Vagina (tissue), 2 donors: ENCODE measurements at regions not wholly inside any gene's neighbourhood (a gene's known extent, or its start where the extent isn't known, plus 50 kb on each side); places are given as distances from the start of the nearest gene placed in this dataset.

Source experiments
- CTCF ChIP-seq, 3 experiments: fragments of 450-650 bp in 2 of 3; fragments of 200-600 bp in 1 of 3; sonication (generic) in 1 of 3; IDR thresholded peaks; one replicate each; pipeline ENCODE4 v1.5.1; 2017 to 2019; ENCODE audit warnings: antibody characterized with exemption in 3 of 3, mild to moderate bottlenecking in 2 of 3, moderate library complexity in 2 of 3
- POLR2A ChIP-seq, 2 donors: fragments of 450-650 bp; IDR thresholded peaks; one replicate each; pipeline ENCODE4 v1.6.1; 2017; ENCODE audit warnings: antibody characterized with exemption in 2 of 2, mild to moderate bottlenecking in 2 of 2, moderate library complexity in 2 of 2

DNA sequence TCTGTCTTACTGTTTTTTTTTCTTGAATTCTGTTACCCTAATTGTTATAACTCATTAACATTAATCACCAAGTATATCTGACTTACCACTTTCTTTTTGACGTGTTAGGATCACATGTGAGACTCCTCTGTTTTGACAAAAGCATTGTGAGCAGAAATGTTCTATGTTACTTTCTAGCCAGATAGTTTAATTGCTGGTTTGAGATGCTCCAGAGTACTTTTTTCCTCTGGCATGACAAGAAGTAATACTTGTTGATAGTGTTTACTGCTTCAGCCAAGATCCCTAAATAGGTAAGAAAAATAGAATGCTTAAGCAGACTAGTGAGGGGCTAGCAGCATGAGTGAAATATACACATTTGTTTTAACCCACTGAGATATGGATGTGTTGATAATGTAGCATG is 303.9 kb upstream of the PABPC4L start:
- TF ChIP-seq CTCF (IDR thresholded peaks at IDR 0.05): no peak
- no peak for TF ChIP-seq POLR2A (IDR thresholded peaks at IDR 0.05)
